ENCODE measurements at regions not wholly inside any gene's neighbourhood (a gene's known extent, or its start where the extent isn't known, plus 50 kb on each side); places are given as distances from the start of the nearest gene placed in this dataset.

- H3K4me3 ChIP-seq (ENCODE audit: low read depth, low read length) = no peak overlapping the region
- DNase-seq (ENCODE audit: low read depth) = no peak
- TF ChIP-seq, protein P1, sequence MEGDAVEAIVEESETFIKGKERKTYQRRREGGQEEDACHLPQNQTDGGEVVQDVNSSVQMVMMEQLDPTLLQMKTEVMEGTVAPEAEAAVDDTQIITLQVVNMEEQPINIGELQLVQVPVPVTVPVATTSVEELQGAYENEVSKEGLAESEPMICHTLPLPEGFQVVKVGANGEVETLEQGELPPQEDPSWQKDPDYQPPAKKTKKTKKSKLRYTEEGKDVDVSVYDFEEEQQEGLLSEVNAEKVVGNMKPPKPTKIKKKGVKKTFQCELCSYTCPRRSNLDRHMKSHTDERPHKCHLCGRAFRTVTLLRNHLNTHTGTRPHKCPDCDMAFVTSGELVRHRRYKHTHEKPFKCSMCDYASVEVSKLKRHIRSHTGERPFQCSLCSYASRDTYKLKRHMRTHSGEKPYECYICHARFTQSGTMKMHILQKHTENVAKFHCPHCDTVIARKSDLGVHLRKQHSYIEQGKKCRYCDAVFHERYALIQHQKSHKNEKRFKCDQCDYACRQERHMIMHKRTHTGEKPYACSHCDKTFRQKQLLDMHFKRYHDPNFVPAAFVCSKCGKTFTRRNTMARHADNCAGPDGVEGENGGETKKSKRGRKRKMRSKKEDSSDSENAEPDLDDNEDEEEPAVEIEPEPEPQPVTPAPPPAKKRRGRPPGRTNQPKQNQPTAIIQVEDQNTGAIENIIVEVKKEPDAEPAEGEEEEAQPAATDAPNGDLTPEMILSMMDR (IDR thresholded peaks at IDR 0.05; ENCODE audit: control insufficient read depth, extremely low read depth, insufficient read depth) = no peak
Observed at GRCh38 chr16:86015606-86016005, 116.6 kb downstream of the IRF8 start.

DNA sequence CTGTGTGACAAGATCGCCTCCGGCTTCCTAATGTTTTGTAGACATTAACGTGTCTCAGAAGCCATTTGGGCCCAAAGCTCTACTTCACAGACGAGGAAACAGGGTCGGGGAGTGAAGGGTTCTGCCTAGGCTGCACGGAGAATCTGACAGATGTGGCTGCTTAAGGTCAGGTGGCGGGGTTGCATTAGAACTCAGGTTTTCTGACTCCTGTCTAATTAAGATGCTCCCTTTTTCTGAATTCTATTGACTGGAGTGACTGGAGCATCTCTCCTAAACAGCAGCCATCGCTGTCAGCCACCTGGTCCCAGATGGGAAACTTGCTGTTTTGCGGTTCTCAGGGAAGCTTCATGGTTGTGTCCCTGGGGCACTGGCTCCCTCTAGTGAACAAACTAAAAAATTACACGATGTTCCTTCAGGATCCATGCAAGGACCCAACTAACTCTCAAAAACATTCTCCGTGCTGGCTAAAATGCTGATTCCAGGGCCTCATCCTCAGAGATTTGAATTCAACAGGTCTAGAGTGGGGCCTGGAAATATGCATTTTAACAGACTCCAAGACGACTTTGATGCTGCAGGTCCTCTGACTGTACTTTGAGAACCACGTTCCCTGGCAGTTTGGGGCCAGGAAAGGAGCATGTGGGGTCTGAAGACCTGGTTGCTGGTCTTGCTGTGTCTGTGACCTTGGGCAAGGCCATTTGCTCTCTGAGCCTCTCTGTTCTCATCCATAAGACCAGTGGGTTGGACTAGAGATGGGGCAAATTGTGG, 117.4 kb downstream of the IRF8 start:
- TF ChIP-seq, protein P1 (IDR thresholded peaks at IDR 0.05; ENCODE audit: control insufficient read depth, extremely low read depth, insufficient read depth) = peak; percentile 78
- DNase-seq (ENCODE audit: low read depth) = peak; percentile 3

GRCh38 chr16:86018071-86018470, 119.1 kb downstream of the IRF8 start:
- DNase-seq (ENCODE audit: low read depth) = no peak
- H3K4me3 ChIP-seq (ENCODE audit: low read depth, low read length) = no peak overlapping the region
- TF ChIP-seq, protein P1 (IDR thresholded peaks at IDR 0.05; ENCODE audit: control insufficient read depth, extremely low read depth, insufficient read depth) = no peak

More for the DNA sequence above, 117.4 kb downstream of the IRF8 start:
- H3K4me3 ChIP-seq (ENCODE audit: low read depth, low read length) = no peak overlapping the region

GRCh38 chr16:86018487-86018886, 119.5 kb downstream of the IRF8 start:
- H3K4me3 ChIP-seq (ENCODE audit: low read depth, low read length) = no peak overlapping the region
- TF ChIP-seq, protein P1 (IDR thresholded peaks at IDR 0.05; ENCODE audit: control insufficient read depth, extremely low read depth, insufficient read depth) = no peak
- no peak for DNase-seq (ENCODE audit: low read depth)

DNA sequence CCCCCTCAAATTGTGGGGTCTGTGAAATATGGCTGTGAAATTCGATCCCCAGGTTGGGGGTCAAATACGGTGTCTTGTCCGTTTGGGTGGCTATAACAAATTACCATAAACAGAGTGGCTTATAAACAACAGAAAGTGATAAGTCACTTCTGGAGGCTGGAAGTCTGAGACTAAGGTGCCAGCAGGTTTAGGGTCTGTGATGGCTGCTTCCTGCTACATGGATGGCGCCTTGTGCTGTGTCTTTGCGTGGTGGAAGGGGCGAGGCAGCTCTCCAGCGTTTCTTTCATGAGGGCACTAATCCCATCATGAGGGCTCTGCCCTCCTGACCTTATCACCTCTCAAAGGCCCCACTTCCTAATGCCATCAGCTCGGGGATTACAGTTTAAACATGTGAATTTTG, 120.0 kb downstream of the IRF8 start:
- TF ChIP-seq, protein P1 (IDR thresholded peaks at IDR 0.05; ENCODE audit: control insufficient read depth, extremely low read depth, insufficient read depth) = no peak
- no peak for DNase-seq (ENCODE audit: low read depth)
- H3K4me3 ChIP-seq (ENCODE audit: low read depth, low read length) = no peak overlapping the region

- TF ChIP-seq, protein P1 (IDR thresholded peaks at IDR 0.05; ENCODE audit: control insufficient read depth, extremely low read depth, insufficient read depth) = peak; percentile 27; the same call in 1 of the 2 replicates
- DNase-seq (ENCODE audit: low read depth) = no peak
- H3K4me3 ChIP-seq (ENCODE audit: low read depth, low read length) = no peak overlapping the region
Observed at GRCh38 chr16:86019446-86020047, 120.6 kb downstream of the IRF8 start.
